ENCODE measurements at regions not wholly inside any gene's neighbourhood (a gene's known extent, or its start where the extent isn't known, plus 50 kb on each side); places are given as distances from the start of the nearest gene placed in this dataset.

DNA sequence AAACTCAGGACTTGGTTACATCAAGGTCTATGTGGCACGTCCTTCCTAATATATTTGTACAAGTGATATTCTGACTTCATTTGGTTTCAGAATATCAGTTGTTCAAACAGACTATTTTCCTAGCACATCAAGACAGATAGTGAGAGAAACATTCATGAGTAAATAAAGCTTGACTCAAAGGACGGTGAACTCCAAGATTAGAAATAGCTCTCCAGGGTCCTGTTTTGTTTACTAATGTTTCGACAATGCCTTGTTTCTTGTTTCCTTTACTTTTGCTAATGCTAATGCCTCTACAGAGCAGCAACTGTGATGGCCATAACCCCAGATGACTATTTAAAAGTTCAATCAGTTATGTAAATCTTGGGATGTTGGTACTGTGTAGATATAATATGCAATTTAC is 313.9 kb downstream of the KLF12 start:
- Histone ChIP-seq H3K27me3 (replicated peaks; ENCODE audit: control insufficient read depth, insufficient read depth, low read length) (no peaks in the 10 kb centered on the region), H3K36me3 (ENCODE audit: control insufficient read depth, insufficient read depth, low read length) (no peaks in the 10 kb centered on the region; the same call in 1 of the 2 replicates), H3K4me3 (replicated peaks; ENCODE audit: low read depth, low read length) (no peak overlapping the region)
- TF ChIP-seq CTCF (IDR thresholded peaks at IDR 0.05; ENCODE audit: insufficient read depth, low read length, poor library complexity, severe bottlenecking), result no peak
- no peak for DNase-seq (ENCODE audit: extremely low read depth, insufficient read length)

DNA sequence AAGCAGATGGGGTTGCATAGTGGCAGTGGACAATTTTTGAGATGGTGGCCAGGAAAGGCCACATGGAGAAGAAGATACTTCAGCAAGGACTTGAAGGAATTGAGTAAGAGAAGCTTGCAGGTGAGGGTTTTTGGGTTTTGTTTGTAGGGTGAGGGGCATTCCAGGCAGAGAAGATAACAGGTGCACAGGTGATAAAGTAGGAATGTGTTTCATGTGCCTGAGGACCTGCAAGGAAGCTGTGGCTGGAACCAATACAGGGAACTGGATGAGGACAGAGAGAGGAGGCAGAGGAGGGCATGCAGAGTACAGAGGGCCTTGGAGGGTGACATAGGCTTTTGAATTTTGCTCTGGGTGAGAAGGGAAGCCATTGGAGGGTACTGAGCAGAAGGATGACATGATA is 314.5 kb downstream of the KLF12 start:
- TF ChIP-seq CTCF (IDR thresholded peaks at IDR 0.05; ENCODE audit: insufficient read depth, low read length, poor library complexity, severe bottlenecking), result no peak
- Histone ChIP-seq H3K36me3 (ENCODE audit: control insufficient read depth, insufficient read depth, low read length) (no peaks in the 10 kb centered on the region; the same call in 1 of the 2 replicates), H3K27me3 (replicated peaks; ENCODE audit: control insufficient read depth, insufficient read depth, low read length) (no peaks in the 10 kb centered on the region), H3K4me3 (replicated peaks; ENCODE audit: low read depth, low read length) (no peak overlapping the region)
- no peak for DNase-seq (ENCODE audit: extremely low read depth, insufficient read length)

GRCh38 chr13:73816702-73817101 is 317.5 kb downstream of the KLF12 start:
- H3K27me3 ChIP-seq (replicated peaks; ENCODE audit: control insufficient read depth, insufficient read depth, low read length), result no peaks in the 10 kb centered on the region
- H3K4me3 ChIP-seq (replicated peaks; ENCODE audit: low read depth, low read length), result no peak overlapping the region
- no peak for TF ChIP-seq CTCF (IDR thresholded peaks at IDR 0.05; ENCODE audit: insufficient read depth, low read length, poor library complexity, severe bottlenecking)
- no peaks in the 10 kb centered on the region; the same call in 1 of the 2 replicates for H3K36me3 ChIP-seq (ENCODE audit: control insufficient read depth, insufficient read depth, low read length)
- no peak for DNase-seq (ENCODE audit: extremely low read depth, insufficient read length)

DNA sequence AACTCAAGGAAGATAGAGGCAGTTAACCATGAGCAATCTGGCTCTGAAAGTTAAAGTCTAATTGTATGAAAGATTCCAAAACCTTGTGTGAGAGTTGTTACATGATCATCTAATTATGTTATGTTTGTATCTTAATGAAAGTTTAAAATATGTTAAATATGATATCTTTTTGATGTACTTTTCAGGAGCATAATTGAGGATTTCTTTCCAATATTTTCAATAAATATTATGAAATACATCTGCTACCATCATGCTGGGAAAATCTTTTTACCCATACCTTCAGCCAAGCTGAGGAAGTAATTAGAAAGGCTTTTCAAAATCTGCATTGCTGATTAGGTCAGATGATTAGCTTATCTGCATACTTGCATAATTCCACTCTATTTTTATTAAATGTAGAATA is 318.4 kb downstream of the KLF12 start:
- DNase-seq (ENCODE audit: extremely low read depth, insufficient read length), result no peak
- no peaks in the 10 kb centered on the region; the same call in 1 of the 2 replicates for H3K36me3 ChIP-seq (ENCODE audit: control insufficient read depth, insufficient read depth, low read length)
- no peak overlapping the region for H3K4me3 ChIP-seq (replicated peaks; ENCODE audit: low read depth, low read length)
- H3K27me3 ChIP-seq (replicated peaks; ENCODE audit: control insufficient read depth, insufficient read depth, low read length), result no peaks in the 10 kb centered on the region
- no peak for TF ChIP-seq CTCF (IDR thresholded peaks at IDR 0.05; ENCODE audit: insufficient read depth, low read length, poor library complexity, severe bottlenecking)

DNA sequence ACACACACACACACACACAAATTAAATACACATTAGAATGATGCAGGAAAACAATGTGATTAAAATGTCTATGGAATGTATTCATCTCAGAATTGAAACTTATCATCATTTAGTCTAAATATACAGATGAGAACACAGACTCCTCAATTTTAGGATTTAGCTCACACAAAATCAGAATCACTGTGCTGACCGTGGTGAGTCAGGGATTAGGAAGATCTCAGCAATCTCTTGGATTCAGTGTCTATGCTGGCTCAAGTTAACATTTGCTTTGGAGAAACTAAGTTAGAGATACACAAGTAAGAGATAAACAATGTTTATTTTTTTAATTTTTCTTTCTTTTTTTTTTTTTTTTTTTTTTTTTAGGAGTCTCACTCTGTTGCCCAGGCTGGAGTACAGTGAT is 323.6 kb downstream of the KLF12 start:
- Histone ChIP-seq H3K27me3 (replicated peaks; ENCODE audit: control insufficient read depth, insufficient read depth, low read length) (no peaks in the 10 kb centered on the region), H3K36me3 (ENCODE audit: control insufficient read depth, insufficient read depth, low read length) (no peaks in the 10 kb centered on the region; the same call in 1 of the 2 replicates), H3K4me3 (replicated peaks; ENCODE audit: low read depth, low read length) (no peak overlapping the region)
- DNase-seq (ENCODE audit: extremely low read depth, insufficient read length), result no peak
- TF ChIP-seq CTCF (IDR thresholded peaks at IDR 0.05; ENCODE audit: insufficient read depth, low read length, poor library complexity, severe bottlenecking), result no peak

DNA sequence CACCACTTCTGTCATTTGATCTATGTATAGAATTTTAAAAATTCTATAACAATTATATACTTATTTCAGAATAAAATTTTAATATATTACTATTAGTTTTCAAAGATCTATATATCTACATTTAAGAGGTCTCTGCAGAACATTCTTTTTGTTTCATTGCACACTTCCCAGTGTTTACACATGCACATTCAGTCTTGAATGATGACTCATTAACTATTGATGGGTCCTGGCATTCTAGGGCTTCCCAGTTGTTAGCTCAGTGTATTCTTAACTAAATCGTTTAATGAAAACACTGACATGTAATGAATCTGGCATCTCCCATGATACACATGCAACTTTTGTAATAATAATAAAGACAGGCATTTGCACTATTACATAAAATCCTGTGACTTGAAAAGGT is 324.6 kb downstream of the KLF12 start:
- H3K36me3 ChIP-seq (ENCODE audit: control insufficient read depth, insufficient read depth, low read length), result no peaks in the 10 kb centered on the region; the same call in 1 of the 2 replicates
- no peaks in the 10 kb centered on the region for H3K27me3 ChIP-seq (replicated peaks; ENCODE audit: control insufficient read depth, insufficient read depth, low read length)
- DNase-seq (ENCODE audit: extremely low read depth, insufficient read length), result no peak
- H3K4me3 ChIP-seq (replicated peaks; ENCODE audit: low read depth, low read length), result no peak overlapping the region
- no peak for TF ChIP-seq CTCF (IDR thresholded peaks at IDR 0.05; ENCODE audit: insufficient read depth, low read length, poor library complexity, severe bottlenecking)
